GM12878 (cell line): ENCODE measurements at regions not wholly inside any gene's neighbourhood (a gene's known extent, or its start where the extent isn't known, plus 50 kb on each side); places are given as distances from the start of the nearest gene placed in this dataset.

Source experiments
- ATAC-seq: fragments of 200-7000 bp; cut with Tn5 transposase; 3 replicates; pipeline ENCODE4 v1.9.1; 2020; ENCODE audit warnings: mild to moderate bottlenecking, moderate library complexity
- BruUV-seq: library from RNA; stranded (reverse); fragments of 400-500 nt; replicated peaks from 2 replicates; lab custom pipeline; 2021; lab: Mats Ljungman, UMichigan
- CTCF ChIA-PET: fragments of 300-600 bp; sonication (Branson Sonifier 250); formaldehyde crosslinking; extraction: SDS; loops from one replicate; lab custom pipeline; 2021; ENCODE audit warnings: inconsistent platforms; lab: Yijun Ruan, JAX
- POLR2A ChIA-PET: fragments of 350-600 bp; formaldehyde crosslinking; extraction: SDS; loops from one replicate; lab custom pipeline; 2021; ENCODE audit warnings: inconsistent platforms; lab: Charles Lee
- RAD21 ChIA-PET: fragments of 300-600 bp; sonication (Branson Sonifier 250); formaldehyde crosslinking; loops from one replicate; lab custom pipeline; 2023; ENCODE audit warnings: antibody characterized with exemption; ENCODE audit not compliant: unreplicated experiment; lab: Charles Lee
- SMC1A ChIA-PET: fragments of 300-600 bp; sonication (Branson Sonifier 250); formaldehyde crosslinking; loops from one replicate; lab custom pipeline; 2023; ENCODE audit not compliant: unreplicated experiment, uncharacterized antibody; lab: Charles Lee
- DNase-seq: peaks from one replicate; pipeline ENCODE4 v3.0.0-alpha.2; 2011; ENCODE audit warnings: low read depth, low spot score
- FAIRE-seq: peaks from 3 replicates; lab custom pipeline; 2011; peaks lifted over from hg19 to GRCh38; lab: Jason Lieb, UNC
- H2AFZ ChIP-seq: 2 replicates; pipeline ENCODE4 v1.6.0; 2011; ENCODE audit warnings: low read depth, low read length, control low read depth; ENCODE audit not compliant: control insufficient read depth
- H3K27ac ChIP-seq: 2 replicates; pipeline ENCODE4 v1.5.1; 2011; ENCODE audit warnings: control low read depth; ENCODE audit not compliant: control insufficient read depth, insufficient read depth
- H3K27me3 ChIP-seq, 2 experiments: replicated peaks in 1 of 2; 2 replicates each; pipeline versions ENCODE4 v1.6.0 to v1.6.1; 2011; ENCODE audit warnings: low read length in 1 of 2; ENCODE audit not compliant: control insufficient read depth in 2 of 2, insufficient read depth in 2 of 2
- H3K36me3 ChIP-seq, 2 experiments: 2 replicates each; pipeline ENCODE4 v1.5.1; 2011; ENCODE audit warnings: low read length in 1 of 2; ENCODE audit not compliant: control insufficient read depth in 2 of 2, insufficient read depth in 2 of 2
- H3K4me1 ChIP-seq: 2 replicates; pipeline ENCODE4 v1.6.1; 2011; ENCODE audit warnings: mild to moderate bottlenecking, low read length, moderate library complexity, mixed read lengths; ENCODE audit not compliant: control insufficient read depth, insufficient read depth
- H3K4me2 ChIP-seq: 2 replicates; pipeline ENCODE4 v1.6.0; 2011; ENCODE audit warnings: control low read depth; ENCODE audit not compliant: control insufficient read depth, insufficient read depth
- H3K4me3 ChIP-seq: fragments of 200-600 bp; sonication (generic); 2 replicates; pipeline ENCODE4 v1.5.1; 2016
- H3K79me2 ChIP-seq: 2 replicates; pipeline ENCODE4 v1.6.0; 2011; ENCODE audit warnings: low read length; ENCODE audit not compliant: control insufficient read depth, insufficient read depth
- H3K9ac ChIP-seq: 2 replicates; pipeline ENCODE4 v1.8.0; 2011; ENCODE audit warnings: low read length, control low read depth, mixed read lengths; ENCODE audit not compliant: control insufficient read depth, insufficient read depth
- H3K9me3 ChIP-seq: replicated peaks from 3 replicates; pipeline ENCODE4 v1.5.1; 2011; ENCODE audit warnings: mild to moderate bottlenecking, low read length; ENCODE audit not compliant: control insufficient read depth, insufficient read depth
- H4K20me1 ChIP-seq: 2 replicates; pipeline ENCODE4 v1.6.0; 2011; ENCODE audit not compliant: control insufficient read depth, insufficient read depth
- ATF7 ChIP-seq: fragments of 450-650 bp; IDR thresholded peaks from 2 replicates; pipeline ENCODE4 v1.6.1; 2016; ENCODE audit warnings: low read depth, mild to moderate bottlenecking
- BACH1 ChIP-seq: fragments of 450-650 bp; IDR thresholded peaks from 2 replicates; pipeline ENCODE4 v1.6.1; 2017; ENCODE audit warnings: mild to moderate bottlenecking, borderline replicate concordance
- BHLHE40 ChIP-seq, 2 experiments: fragments of 450-650 bp in 1 of 2; IDR thresholded peaks; 2 replicates each; pipeline ENCODE4 v1.6.1; 2011 to 2017; ENCODE audit warnings: low read depth in 2 of 2, borderline replicate concordance in 1 of 2, improper control_type of control experiment in 1 of 2, low read length in 1 of 2, mild to moderate bottlenecking in 1 of 2
- CHD4 ChIP-seq: fragments of 200-600 bp; sonication (generic); IDR thresholded peaks from 2 replicates; pipeline ENCODE4 v1.6.1; 2016; ENCODE audit warnings: mild to moderate bottlenecking
- ESRRA ChIP-seq: IDR thresholded peaks from 2 replicates; pipeline ENCODE4 v1.6.1; 2012; ENCODE audit warnings: mild to moderate bottlenecking, low read length, improper control_type of control experiment
- GATAD2B ChIP-seq: fragments of 450-650 bp; conservative IDR thresholded peaks from 2 replicates; pipeline ENCODE4 v1.6.1; 2017; ENCODE audit warnings: low read depth, mild to moderate bottlenecking, moderate library complexity
- HDGF ChIP-seq: fragments of 450-650 bp; IDR thresholded peaks from 2 replicates; pipeline ENCODE4 v1.6.1; 2016; ENCODE audit warnings: antibody characterized with exemption
- IKZF2 ChIP-seq, 2 experiments: fragments of 450-650 bp; IDR thresholded peaks; 2 replicates each; pipeline ENCODE4 v1.6.1; 2017; ENCODE audit warnings: mild to moderate bottlenecking in 2 of 2, moderate library complexity in 2 of 2
- NR2F1 ChIP-seq: fragments of 450-650 bp; conservative IDR thresholded peaks from 2 replicates; pipeline ENCODE4 v1.6.1; 2017; ENCODE audit warnings: mild to moderate bottlenecking
- PAX5 ChIP-seq: IDR thresholded peaks from 2 replicates; pipeline ENCODE4 v1.6.1; 2011; ENCODE audit warnings: low read depth, low read length, borderline replicate concordance
- SMAD5 ChIP-seq: IDR thresholded peaks from 2 replicates; pipeline ENCODE4 v1.6.1; 2016; ENCODE audit warnings: antibody characterized with exemption, low read depth
- SPI1 ChIP-seq: IDR thresholded peaks from 2 replicates; pipeline ENCODE4 v1.6.1; 2011; ENCODE audit warnings: low read depth, mild to moderate bottlenecking, low read length, moderate library complexity, borderline replicate concordance; ENCODE audit not compliant: insufficient read depth
- ZNF207 ChIP-seq: fragments of 450-650 bp; IDR thresholded peaks from 2 replicates; pipeline ENCODE4 v1.6.1; 2014; ENCODE audit warnings: antibody characterized with exemption, mild to moderate bottlenecking, borderline replicate concordance
- WGBS: methylation state at CpG from one replicate; pipeline ENCODE4 v1.1.6; 2016; ENCODE audit warnings: low lambda C conversion rate; ENCODE audit not compliant: insufficient replicate concordance, insufficient coverage; ENCODE audit errors: missing lambda C conversion rate; 5-methylcytosine and 5-hydroxymethylcytosine counted together
- in situ Hi-C: fragments of 300-500 bp; cut with MboI; formaldehyde crosslinking; loops from 9 replicates; pipeline ENCODE4 v1.14.3; 2018; ENCODE audit warnings: mixed read lengths
- intact Hi-C: fragments of 100-400 bp; cut with micrococcal nuclease; formaldehyde crosslinking; loops from one replicate; pipeline ENCODE4 v1.14.2; 2022; ENCODE audit not compliant: unreplicated experiment
- TF ChIP-seq, protein P1 (sequence below): IDR thresholded peaks from 2 replicates; pipeline ENCODE4 v1.6.1; 2011; ENCODE audit warnings: borderline replicate concordance, low read depth, mild to moderate bottlenecking, moderate library complexity, low read length; ENCODE audit not compliant: insufficient read depth, poor library complexity, severe bottlenecking
- TF ChIP-seq, protein P2 (sequence below), 3 experiments: IDR thresholded peaks in 2 of 3; conservative IDR thresholded peaks in 1 of 3; 2 replicates each; pipeline ENCODE4 v1.5.1; 2011; ENCODE audit warnings: low read depth in 3 of 3, low read length in 3 of 3, mild to moderate bottlenecking in 3 of 3, control low read depth in 2 of 3, moderate library complexity in 2 of 3, inconsistent platforms in 1 of 3, mixed read lengths in 1 of 3; ENCODE audit not compliant: control insufficient read depth in 2 of 3, insufficient read depth in 1 of 3; ENCODE audit errors: extremely low read depth in 1 of 3
- TF ChIP-seq, protein P3 (sequence below): IDR thresholded peaks from 2 replicates; pipeline ENCODE4 v1.6.1; 2012; ENCODE audit warnings: low read depth, low read length, improper control_type of control experiment
- TF ChIP-seq, protein P4 (sequence below): fragments of 450-650 bp; formaldehyde crosslinking; IDR thresholded peaks from 2 replicates; pipeline ENCODE4 v1.5.0; 2022; ENCODE audit warnings: mild to moderate bottlenecking, missing genetic modification characterization

DNA sequence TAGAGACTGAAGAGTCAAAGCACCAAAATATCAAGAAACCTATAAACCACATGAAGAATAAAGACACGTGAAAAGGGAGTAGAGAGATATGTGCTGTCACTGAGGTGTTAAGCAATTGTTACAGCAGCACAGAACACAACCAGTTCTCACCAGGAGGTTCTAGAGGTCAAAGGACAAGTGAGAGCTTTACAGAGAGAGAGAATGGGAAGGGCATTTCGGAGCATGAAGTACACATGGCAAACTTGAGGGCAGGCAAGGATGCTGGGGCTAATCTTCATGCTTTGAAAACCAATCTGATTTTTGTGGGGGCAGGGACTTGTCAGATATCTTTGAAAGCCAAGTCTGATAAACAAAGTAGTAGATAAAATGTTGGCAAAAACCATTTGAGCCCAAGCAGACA is 142.3 kb upstream of the NRSN1 start (continued):
- no peak for TF ChIP-seq NR2F1
- TF ChIP-seq, protein P1, sequence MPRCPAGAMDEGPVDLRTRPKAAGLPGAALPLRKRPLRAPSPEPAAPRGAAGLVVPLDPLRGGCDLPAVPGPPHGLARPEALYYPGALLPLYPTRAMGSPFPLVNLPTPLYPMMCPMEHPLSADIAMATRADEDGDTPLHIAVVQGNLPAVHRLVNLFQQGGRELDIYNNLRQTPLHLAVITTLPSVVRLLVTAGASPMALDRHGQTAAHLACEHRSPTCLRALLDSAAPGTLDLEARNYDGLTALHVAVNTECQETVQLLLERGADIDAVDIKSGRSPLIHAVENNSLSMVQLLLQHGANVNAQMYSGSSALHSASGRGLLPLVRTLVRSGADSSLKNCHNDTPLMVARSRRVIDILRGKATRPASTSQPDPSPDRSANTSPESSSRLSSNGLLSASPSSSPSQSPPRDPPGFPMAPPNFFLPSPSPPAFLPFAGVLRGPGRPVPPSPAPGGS: no peak
- no peak for TF ChIP-seq IKZF2 (IDR thresholded peaks at IDR 0.05)
- TF ChIP-seq ZNF207: no peak
- no peak for TF ChIP-seq BACH1
- no peak for TF ChIP-seq CHD4
- TF ChIP-seq, protein P2, sequence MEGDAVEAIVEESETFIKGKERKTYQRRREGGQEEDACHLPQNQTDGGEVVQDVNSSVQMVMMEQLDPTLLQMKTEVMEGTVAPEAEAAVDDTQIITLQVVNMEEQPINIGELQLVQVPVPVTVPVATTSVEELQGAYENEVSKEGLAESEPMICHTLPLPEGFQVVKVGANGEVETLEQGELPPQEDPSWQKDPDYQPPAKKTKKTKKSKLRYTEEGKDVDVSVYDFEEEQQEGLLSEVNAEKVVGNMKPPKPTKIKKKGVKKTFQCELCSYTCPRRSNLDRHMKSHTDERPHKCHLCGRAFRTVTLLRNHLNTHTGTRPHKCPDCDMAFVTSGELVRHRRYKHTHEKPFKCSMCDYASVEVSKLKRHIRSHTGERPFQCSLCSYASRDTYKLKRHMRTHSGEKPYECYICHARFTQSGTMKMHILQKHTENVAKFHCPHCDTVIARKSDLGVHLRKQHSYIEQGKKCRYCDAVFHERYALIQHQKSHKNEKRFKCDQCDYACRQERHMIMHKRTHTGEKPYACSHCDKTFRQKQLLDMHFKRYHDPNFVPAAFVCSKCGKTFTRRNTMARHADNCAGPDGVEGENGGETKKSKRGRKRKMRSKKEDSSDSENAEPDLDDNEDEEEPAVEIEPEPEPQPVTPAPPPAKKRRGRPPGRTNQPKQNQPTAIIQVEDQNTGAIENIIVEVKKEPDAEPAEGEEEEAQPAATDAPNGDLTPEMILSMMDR (IDR thresholded peaks at IDR 0.05 in 2 of 3, conservative IDR thresholded peaks at IDR 0.05 in 1 of 3; ENCODE audit: control insufficient read depth in 2 of 3, extremely low read depth in 1 of 3, insufficient read depth in 1 of 3, low read depth in 3 of 3, low read length in 3 of 3): no peak

DNA sequence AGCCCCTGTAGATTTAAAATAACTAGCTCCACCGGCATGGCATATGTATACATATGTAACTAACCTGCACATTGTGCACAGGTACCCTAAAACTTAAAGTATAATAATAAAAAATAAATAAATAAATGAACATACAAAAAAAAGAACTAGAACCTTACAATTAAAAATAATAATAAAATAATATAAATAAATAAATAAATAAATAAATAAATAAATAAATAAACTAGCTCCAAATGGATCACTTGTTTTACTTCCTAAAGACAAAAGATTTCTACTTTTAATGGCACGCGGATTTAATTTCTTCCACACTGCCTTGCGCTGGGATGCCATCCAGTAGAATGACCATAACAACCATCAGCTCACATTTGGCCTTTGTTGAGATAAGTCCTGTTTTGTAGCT is 141.0 kb upstream of the NRSN1 start:
- ATAC-seq (no peak), FAIRE-seq (no peak), DNase-seq (no peak)
- Histone ChIP-seq H4K20me1 (no peaks in the 10 kb centered on the region), H3K9me3 (no peaks in the 10 kb centered on the region), H3K79me2 (no peaks in the 10 kb centered on the region), H3K36me3 (no peaks in the 10 kb centered on the region), H3K27ac (no peak overlapping the region), H3K4me1 (no peaks in the 10 kb centered on the region), H3K27me3 (no peaks in the 10 kb centered on the region), H3K4me2 (no peak overlapping the region), H3K4me3 (no peak overlapping the region), H2AFZ (no peak overlapping the region), H3K9ac (no peak overlapping the region)
- no TSS peak for BruUV-seq
- intact Hi-C loops (no loop called here), in situ Hi-C loops (no loop called here)
- ChIA-PET RAD21 (no interaction called here), CTCF (interaction anchor here (0.6 kb wide), 1 partner anchor 1315 kb away, joined by 3 read pairs; no protein-coding TSS in a partner anchor), POLR2A (no interaction called here), SMC1A (interaction anchor here (0.8 to 1.7 kb wide), 2 partner anchors 9 to 356 kb away, joined by 3 to 4 read pairs; no protein-coding TSS in a partner anchor)
- WGBS: 90% methylated on average over 4 of the region's 4 CpGs
- TF ChIP-seq BHLHE40 (IDR thresholded peaks at IDR 0.05; ENCODE audit: borderline replicate concordance in 1 of 2, low read depth in 2 of 2, low read length in 1 of 2) (no peak), SMAD5 (no peak), ESRRA (no peak), GATAD2B (no peak), HDGF (no peak), ATF7 (no peak), SPI1 (no peak), PAX5 (no peak)
- TF ChIP-seq, protein P3, sequence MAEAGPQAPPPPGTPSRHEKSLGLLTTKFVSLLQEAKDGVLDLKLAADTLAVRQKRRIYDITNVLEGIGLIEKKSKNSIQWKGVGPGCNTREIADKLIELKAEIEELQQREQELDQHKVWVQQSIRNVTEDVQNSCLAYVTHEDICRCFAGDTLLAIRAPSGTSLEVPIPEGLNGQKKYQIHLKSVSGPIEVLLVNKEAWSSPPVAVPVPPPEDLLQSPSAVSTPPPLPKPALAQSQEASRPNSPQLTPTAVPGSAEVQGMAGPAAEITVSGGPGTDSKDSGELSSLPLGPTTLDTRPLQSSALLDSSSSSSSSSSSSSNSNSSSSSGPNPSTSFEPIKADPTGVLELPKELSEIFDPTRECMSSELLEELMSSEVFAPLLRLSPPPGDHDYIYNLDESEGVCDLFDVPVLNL: no peak
- TF ChIP-seq, protein P4, sequence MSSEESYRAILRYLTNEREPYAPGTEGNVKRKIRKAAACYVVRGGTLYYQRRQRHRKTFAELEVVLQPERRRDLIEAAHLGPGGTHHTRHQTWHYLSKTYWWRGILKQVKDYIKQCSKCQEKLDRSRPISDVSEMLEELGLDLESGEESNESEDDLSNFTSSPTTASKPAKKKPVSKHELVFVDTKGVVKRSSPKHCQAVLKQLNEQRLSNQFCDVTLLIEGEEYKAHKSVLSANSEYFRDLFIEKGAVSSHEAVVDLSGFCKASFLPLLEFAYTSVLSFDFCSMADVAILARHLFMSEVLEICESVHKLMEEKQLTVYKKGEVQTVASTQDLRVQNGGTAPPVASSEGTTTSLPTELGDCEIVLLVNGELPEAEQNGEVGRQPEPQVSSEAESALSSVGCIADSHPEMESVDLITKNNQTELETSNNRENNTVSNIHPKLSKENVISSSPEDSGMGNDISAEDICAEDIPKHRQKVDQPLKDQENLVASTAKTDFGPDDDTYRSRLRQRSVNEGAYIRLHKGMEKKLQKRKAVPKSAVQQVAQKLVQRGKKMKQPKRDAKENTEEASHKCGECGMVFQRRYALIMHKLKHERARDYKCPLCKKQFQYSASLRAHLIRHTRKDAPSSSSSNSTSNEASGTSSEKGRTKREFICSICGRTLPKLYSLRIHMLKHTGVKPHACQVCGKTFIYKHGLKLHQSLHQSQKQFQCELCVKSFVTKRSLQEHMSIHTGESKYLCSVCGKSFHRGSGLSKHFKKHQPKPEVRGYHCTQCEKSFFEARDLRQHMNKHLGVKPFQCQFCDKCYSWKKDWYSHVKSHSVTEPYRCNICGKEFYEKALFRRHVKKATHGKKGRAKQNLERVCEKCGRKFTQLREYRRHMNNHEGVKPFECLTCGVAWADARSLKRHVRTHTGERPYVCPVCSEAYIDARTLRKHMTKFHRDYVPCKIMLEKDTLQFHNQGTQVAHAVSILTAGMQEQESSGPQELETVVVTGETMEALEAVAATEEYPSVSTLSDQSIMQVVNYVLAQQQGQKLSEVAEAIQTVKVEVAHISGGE: no peak
